DMS79 treated with DMSO at 0.1 percent for 48 hours (cell line): ENCODE measurements at regions not wholly inside any gene's neighbourhood (a gene's known extent, or its start where the extent isn't known, plus 50 kb on each side); places are given as distances from the start of the nearest gene placed in this dataset.
"Not testable (repeated sequence)": the region's sequence is repeated elsewhere in the genome, so short reads cannot be mapped to it uniquely, and the experiment has no call there.

Source experiments
- DNase-seq: peaks from one replicate; lab custom pipeline; 2025; lab: John Stamatoyannopoulos, UW

- peak; percentile 78 for DNase-seq
These were observed 130.7 kb downstream of the UNC93B1 start for GRCh38 chr11:67873223-67873622.

- DNase-seq = not testable (repeated sequence)
These were observed 132.7 kb downstream of the UNC93B1 start for GRCh38 chr11:67871168-67871567.

GRCh38 chr11:67862896-67863295 lies 141.0 kb downstream of the UNC93B1 start:
- DNase-seq = not testable (repeated sequence)

GRCh38 chr11:67859513-67860161 lies 144.3 kb downstream of the UNC93B1 start:
- DNase-seq = not testable (repeated sequence)

- DNase-seq = not testable (repeated sequence)
These were observed 153.2 kb downstream of the UNC93B1 start for GRCh38 chr11:67850747-67851146.

- not testable (repeated sequence) for DNase-seq
These were observed 154.1 kb downstream of the UNC93B1 start for GRCh38 chr11:67849766-67850165.

GRCh38 chr11:67847896-67848875 lies 155.7 kb downstream of the UNC93B1 start:
- DNase-seq = peak; percentile 37

- DNase-seq = not testable (repeated sequence)
These were observed 157.6 kb downstream of the UNC93B1 start for GRCh38 chr11:67846303-67846702.

- not testable (repeated sequence) for DNase-seq
These were observed 158.6 kb downstream of the UNC93B1 start for GRCh38 chr11:67845296-67845695.

GRCh38 chr11:67840599-67840998 lies 163.3 kb downstream of the UNC93B1 start:
- DNase-seq = not testable (repeated sequence)

- DNase-seq = not testable (repeated sequence)
These were observed 155.7 kb upstream of the ALDH3B2 start for GRCh38 chr11:67830152-67830551.

GRCh38 chr11:67826951-67827296 lies 152.5 kb upstream of the ALDH3B2 start:
- not testable (repeated sequence) for DNase-seq

GRCh38 chr11:67826028-67826950 lies 151.9 kb upstream of the ALDH3B2 start:
- peak; percentile 89 for DNase-seq

- DNase-seq = not testable (repeated sequence)
These were observed 150.4 kb upstream of the ALDH3B2 start for GRCh38 chr11:67824861-67825260.

- DNase-seq = no peak
These were observed 145.7 kb upstream of the ALDH3B2 start for GRCh38 chr11:67820081-67820480.

GRCh38 chr11:67817558-67817957 lies 143.1 kb upstream of the ALDH3B2 start:
- not testable (repeated sequence) for DNase-seq

GRCh38 chr11:67809301-67809700 lies 134.9 kb upstream of the ALDH3B2 start:
- not testable (repeated sequence) for DNase-seq

GRCh38 chr11:67807896-67808295 lies 133.5 kb upstream of the ALDH3B2 start:
- not testable (repeated sequence) for DNase-seq

- DNase-seq = peak; percentile 80
These were observed 132.4 kb upstream of the ALDH3B2 start for GRCh38 chr11:67806728-67807235.

- DNase-seq = not testable (repeated sequence)
These were observed 131.8 kb upstream of the ALDH3B2 start for GRCh38 chr11:67806183-67806582.
